ENCODE measurements at regions not wholly inside any gene's neighbourhood (a gene's known extent, or its start where the extent isn't known, plus 50 kb on each side); places are given as distances from the start of the nearest gene placed in this dataset.

DNA sequence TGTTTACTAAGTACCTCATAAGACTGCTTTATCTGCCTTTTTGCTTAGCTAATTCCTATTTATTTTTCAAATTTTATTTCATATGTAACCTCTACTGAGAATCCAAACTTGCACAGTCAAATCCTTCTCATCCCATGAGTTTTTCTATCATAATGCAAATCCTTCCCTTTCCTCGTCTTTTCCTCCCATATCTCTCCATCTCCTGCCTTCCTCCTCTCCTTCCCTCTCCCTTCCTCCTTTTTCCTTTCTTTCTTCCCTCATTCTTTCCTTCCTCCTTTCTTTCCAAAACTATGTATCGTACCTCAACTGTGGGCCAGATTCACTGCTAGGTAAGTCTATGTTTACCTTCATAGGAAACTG, 201.4 kb upstream of the TMTC4 start:
- H3K27me3 Mint-ChIP-seq (ENCODE audit: insufficient read depth, low read depth, poor library complexity): peaks cover 2% of the 10 kb centered on the region
- no peak overlapping the region; the same call in 1 of the 2 replicates for H3K27ac Mint-ChIP-seq
- no peak overlapping the region for H3K27ac ChIP-seq (ENCODE audit: low read depth)
- no peak for TF ChIP-seq EZH2 (IDR thresholded peaks at IDR 0.05; ENCODE audit: low read depth, unreplicated experiment)
- TF ChIP-seq ZNF114 (CRISPR knock-in tag; IDR thresholded peaks at IDR 0.05): no peak
- no peak for TF ChIP-seq EZH2phosphoT487 (IDR thresholded peaks at IDR 0.05; ENCODE audit: unreplicated experiment)
- no peaks in the 10 kb centered on the region for H4K20me1 ChIP-seq (replicated peaks; ENCODE audit: insufficient read depth)
- H3K4me3 Mint-ChIP-seq: no peak overlapping the region
- H3K9me2 ChIP-seq (ENCODE audit: insufficient read depth): peaks cover 13% of the 10 kb centered on the region
- H3K4me3 ChIP-seq: no peak overlapping the region
- no peaks in the 10 kb centered on the region for H3K27me3 ChIP-seq (ENCODE audit: insufficient read depth)
- peaks cover 10% of the 10 kb centered on the region; the same call in 1 of the 2 replicates for H3K36me3 ChIP-seq (ENCODE audit: insufficient read depth)
- no peak for ATAC-seq
- DNase-seq (ENCODE audit: low spot score): no peak
- H3K36me3 Mint-ChIP-seq (ENCODE audit: low read depth): peaks cover 8% of the 10 kb centered on the region
- H3K4me1 ChIP-seq (ENCODE audit: insufficient read depth): no peaks in the 10 kb centered on the region
- no peak overlapping the region for H2AFZ ChIP-seq
- peaks cover 2% of the 10 kb centered on the region; the same call in 2 of the 3 replicates for H3K4me1 Mint-ChIP-seq
- H3K79me2 ChIP-seq (replicated peaks; ENCODE audit: insufficient read depth): no peaks in the 10 kb centered on the region
- H3K9me3 Mint-ChIP-seq: peaks cover 16% of the 10 kb centered on the region
- H3K4me2 ChIP-seq: no peak overlapping the region
- no peaks in the 10 kb centered on the region for H3F3A ChIP-seq (replicated peaks; ENCODE audit: low read depth)

DNA sequence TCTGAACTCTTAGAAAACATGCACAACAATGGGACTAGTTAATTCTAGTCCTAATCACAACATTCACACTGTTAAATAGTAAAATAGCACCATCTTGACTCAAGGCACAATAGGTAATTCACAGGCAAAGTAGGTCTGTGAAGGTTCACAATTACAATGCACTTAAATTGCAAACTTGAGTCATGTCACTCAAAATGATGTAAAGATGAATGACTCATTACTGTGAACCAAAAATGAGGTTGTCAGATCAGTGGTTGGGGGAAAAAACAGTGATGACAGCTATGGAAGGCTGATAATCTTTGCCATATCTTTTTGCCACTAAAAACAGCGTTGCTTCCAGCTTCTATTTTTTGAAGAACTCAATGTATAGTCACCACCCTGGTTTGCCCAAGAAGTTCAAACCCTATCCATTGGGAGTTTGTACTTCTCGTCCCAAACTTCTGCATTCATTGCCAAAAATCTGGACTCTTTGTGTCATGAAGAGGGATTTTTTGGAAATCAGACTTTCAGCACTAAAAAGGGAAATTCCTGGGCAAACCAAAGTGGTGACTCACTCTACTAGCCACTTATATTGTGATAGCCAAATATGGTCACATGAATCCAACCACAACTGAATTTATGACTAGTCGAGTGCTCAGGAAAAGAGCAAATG, 200.9 kb upstream of the TMTC4 start:
- Mint-ChIP-seq H3K27me3 (ENCODE audit: insufficient read depth, low read depth, poor library complexity) (peaks cover 2% of the 10 kb centered on the region), H3K4me3 (no peak overlapping the region), H3K9me3 (peaks cover 16% of the 10 kb centered on the region), H3K27ac (no peak overlapping the region), H3K36me3 (ENCODE audit: low read depth) (peaks cover 8% of the 10 kb centered on the region), H3K4me1 (peaks cover 2% of the 10 kb centered on the region; the same call in 2 of the 3 replicates)
- Histone ChIP-seq H3K79me2 (replicated peaks; ENCODE audit: insufficient read depth) (no peaks in the 10 kb centered on the region), H3K9me2 (ENCODE audit: insufficient read depth) (peaks cover 13% of the 10 kb centered on the region), H3K36me3 (ENCODE audit: insufficient read depth) (peaks cover 10% of the 10 kb centered on the region; the same call in 1 of the 2 replicates), H3K4me3 (no peak overlapping the region), H3K27ac (ENCODE audit: low read depth) (no peak overlapping the region), H4K20me1 (replicated peaks; ENCODE audit: insufficient read depth) (no peaks in the 10 kb centered on the region), H3F3A (replicated peaks; ENCODE audit: low read depth) (no peaks in the 10 kb centered on the region), H3K4me2 (no peak overlapping the region), H3K27me3 (ENCODE audit: insufficient read depth) (no peaks in the 10 kb centered on the region), H3K4me1 (ENCODE audit: insufficient read depth) (no peaks in the 10 kb centered on the region), H2AFZ (no peak overlapping the region)
- TF ChIP-seq ETS1 (IDR thresholded peaks at IDR 0.05) (no peak), POLR2AphosphoS5 (IDR thresholded peaks at IDR 0.05; ENCODE audit: low read depth) (no peak)
- TF ChIP-seq, protein P1, sequence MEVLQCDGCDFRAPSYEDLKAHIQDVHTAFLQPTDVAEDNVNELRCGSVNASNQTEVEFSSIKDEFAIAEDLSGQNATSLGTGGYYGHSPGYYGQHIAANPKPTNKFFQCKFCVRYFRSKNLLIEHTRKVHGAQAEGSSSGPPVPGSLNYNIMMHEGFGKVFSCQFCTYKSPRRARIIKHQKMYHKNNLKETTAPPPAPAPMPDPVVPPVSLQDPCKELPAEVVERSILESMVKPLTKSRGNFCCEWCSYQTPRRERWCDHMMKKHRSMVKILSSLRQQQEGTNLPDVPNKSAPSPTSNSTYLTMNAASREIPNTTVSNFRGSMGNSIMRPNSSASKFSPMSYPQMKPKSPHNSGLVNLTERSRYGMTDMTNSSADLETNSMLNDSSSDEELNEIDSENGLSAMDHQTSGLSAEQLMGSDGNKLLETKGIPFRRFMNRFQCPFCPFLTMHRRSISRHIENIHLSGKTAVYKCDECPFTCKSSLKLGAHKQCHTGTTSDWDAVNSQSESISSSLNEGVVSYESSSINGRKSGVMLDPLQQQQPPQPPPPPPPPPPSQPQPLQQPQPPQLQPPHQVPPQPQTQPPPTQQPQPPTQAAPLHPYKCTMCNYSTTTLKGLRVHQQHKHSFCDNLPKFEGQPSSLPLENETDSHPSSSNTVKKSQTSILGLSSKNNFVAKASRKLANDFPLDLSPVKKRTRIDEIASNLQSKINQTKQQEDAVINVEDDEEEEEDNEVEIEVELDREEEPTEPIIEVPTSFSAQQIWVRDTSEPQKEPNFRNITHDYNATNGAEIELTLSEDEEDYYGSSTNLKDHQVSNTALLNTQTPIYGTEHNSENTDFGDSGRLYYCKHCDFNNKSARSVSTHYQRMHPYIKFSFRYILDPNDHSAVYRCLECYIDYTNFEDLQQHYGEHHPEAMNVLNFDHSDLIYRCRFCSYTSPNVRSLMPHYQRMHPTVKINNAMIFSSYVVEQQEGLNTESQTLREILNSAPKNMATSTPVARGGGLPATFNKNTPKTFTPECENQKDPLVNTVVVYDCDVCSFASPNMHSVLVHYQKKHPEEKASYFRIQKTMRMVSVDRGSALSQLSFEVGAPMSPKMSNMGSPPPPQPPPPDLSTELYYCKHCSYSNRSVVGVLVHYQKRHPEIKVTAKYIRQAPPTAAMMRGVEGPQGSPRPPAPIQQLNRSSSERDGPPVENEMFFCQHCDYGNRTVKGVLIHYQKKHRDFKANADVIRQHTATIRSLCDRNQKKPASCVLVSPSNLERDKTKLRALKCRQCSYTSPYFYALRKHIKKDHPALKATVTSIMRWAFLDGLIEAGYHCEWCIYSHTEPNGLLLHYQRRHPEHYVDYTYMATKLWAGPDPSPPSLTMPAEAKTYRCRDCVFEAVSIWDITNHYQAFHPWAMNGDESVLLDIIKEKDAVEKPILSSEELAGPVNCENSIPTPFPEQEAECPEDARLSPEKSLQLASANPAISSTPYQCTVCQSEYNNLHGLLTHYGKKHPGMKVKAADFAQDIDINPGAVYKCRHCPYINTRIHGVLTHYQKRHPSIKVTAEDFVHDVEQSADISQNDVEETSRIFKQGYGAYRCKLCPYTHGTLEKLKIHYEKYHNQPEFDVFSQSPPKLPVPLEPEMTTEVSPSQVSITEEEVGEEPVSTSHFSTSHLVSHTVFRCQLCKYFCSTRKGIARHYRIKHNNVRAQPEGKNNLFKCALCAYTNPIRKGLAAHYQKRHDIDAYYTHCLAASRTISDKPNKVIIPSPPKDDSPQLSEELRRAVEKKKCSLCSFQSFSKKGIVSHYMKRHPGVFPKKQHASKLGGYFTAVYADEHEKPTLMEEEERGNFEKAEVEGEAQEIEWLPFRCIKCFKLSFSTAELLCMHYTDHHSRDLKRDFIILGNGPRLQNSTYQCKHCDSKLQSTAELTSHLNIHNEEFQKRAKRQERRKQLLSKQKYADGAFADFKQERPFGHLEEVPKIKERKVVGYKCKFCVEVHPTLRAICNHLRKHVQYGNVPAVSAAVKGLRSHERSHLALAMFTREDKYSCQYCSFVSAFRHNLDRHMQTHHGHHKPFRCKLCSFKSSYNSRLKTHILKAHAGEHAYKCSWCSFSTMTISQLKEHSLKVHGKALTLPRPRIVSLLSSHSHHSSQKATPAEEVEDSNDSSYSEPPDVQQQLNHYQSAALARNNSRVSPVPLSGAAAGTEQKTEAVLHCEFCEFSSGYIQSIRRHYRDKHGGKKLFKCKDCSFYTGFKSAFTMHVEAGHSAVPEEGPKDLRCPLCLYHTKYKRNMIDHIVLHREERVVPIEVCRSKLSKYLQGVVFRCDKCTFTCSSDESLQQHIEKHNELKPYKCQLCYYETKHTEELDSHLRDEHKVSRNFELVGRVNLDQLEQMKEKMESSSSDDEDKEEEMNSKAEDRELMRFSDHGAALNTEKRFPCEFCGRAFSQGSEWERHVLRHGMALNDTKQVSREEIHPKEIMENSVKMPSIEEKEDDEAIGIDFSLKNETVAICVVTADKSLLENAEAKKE (CRISPR knock-in tag; IDR thresholded peaks at IDR 0.05): no peak
- no peak for DNase-seq (ENCODE audit: low spot score)
- no peak for ATAC-seq

All from GM23338 (cell line).